Panc1 (cell line): ENCODE measurements at regions not wholly inside any gene's neighbourhood (a gene's known extent, or its start where the extent isn't known, plus 50 kb on each side); places are given as distances from the start of the nearest gene placed in this dataset.

Source experiments
- ATAC-seq: fragments of 200-7000 bp; cut with Tn5 transposase; 2 replicates; pipeline ENCODE4 v1.9.1; 2020; ENCODE audit warnings: mild to moderate bottlenecking, moderate library complexity
- BruUV-seq: library from RNA; stranded (reverse); fragments of 400-500 nt; replicated peaks from 2 replicates; lab custom pipeline; 2021; lab: Mats Ljungman, UMichigan
- CTCF ChIA-PET: fragments of 300-600 bp; sonication (Branson Sonifier 250); formaldehyde crosslinking; loops from one replicate; lab custom pipeline; 2022; ENCODE audit warnings: antibody characterized with exemption; lab: Charles Lee
- POLR2A ChIA-PET: fragments of 300-600 bp; sonication (Branson Sonifier 250); formaldehyde crosslinking; loops from one replicate; lab custom pipeline; 2022; ENCODE audit warnings: antibody characterized with exemption; lab: Charles Lee
- DNase-seq: peaks from one replicate; pipeline ENCODE4 v3.0.0-alpha.2; 2010; ENCODE audit warnings: low read depth, low spot score
- H3K27ac ChIP-seq: 2 replicates; pipeline ENCODE4 v1.5.1; 2011; ENCODE audit warnings: mild to moderate bottlenecking, low read length, inconsistent platforms
- H3K27me3 ChIP-seq: fragments of 200-500 bp; sonication (Bioruptor generic); 2 replicates; pipeline ENCODE4 v1.6.0; 2014; ENCODE audit warnings: low read length, inconsistent platforms; ENCODE audit not compliant: control insufficient read depth, insufficient read depth
- H3K36me3 ChIP-seq: fragments of 200-500 bp; sonication (Bioruptor generic); 2 replicates; pipeline ENCODE4 v1.5.1; 2014; ENCODE audit warnings: inconsistent platforms, mild to moderate bottlenecking, low read length, moderate library complexity; ENCODE audit not compliant: control insufficient read depth, insufficient read depth
- H3K4me1 ChIP-seq: 2 replicates; pipeline ENCODE4 v1.5.1; 2011; ENCODE audit warnings: inconsistent platforms, mild to moderate bottlenecking, low read length, moderate library complexity; ENCODE audit not compliant: control insufficient read depth, insufficient read depth
- H3K4me3 ChIP-seq, 2 experiments: 2 replicates each; pipeline ENCODE4 v1.5.1; 2011 to 2012; ENCODE audit warnings: low read depth in 2 of 2, low read length in 2 of 2, mild to moderate bottlenecking in 2 of 2, inconsistent platforms in 1 of 2, moderate library complexity in 1 of 2
- H3K9me3 ChIP-seq: fragments of 200-500 bp; sonication (Bioruptor generic); 2 replicates; pipeline ENCODE4 v1.5.1; 2014; ENCODE audit warnings: low read depth, mild to moderate bottlenecking, inconsistent platforms, low read length, moderate library complexity; ENCODE audit not compliant: control insufficient read depth, insufficient read depth
- CTCF ChIP-seq: fragments of 450-650 bp; IDR thresholded peaks from 2 replicates; pipeline ENCODE4 v1.5.1; 2017; ENCODE audit warnings: mild to moderate bottlenecking
- POLR2AphosphoS5 ChIP-seq: IDR thresholded peaks from 2 replicates; pipeline ENCODE4 v1.6.1; 2012; ENCODE audit warnings: mild to moderate bottlenecking, low read depth, low read length, moderate library complexity
- SIN3A ChIP-seq: IDR thresholded peaks from 2 replicates; pipeline ENCODE4 v1.6.1; 2012; ENCODE audit warnings: low read depth, mild to moderate bottlenecking, low read length, moderate library complexity, borderline replicate concordance; ENCODE audit not compliant: insufficient read depth
- TCF7L2 ChIP-seq: IDR thresholded peaks from 2 replicates; pipeline ENCODE4 v1.6.1; 2011; ENCODE audit warnings: mild to moderate bottlenecking, low read depth, low read length, inconsistent platforms
- in situ Hi-C: cut with HindIII; loops from 2 replicates; pipeline ENCODE4 v1.10.0; 2016; ENCODE audit warnings: low sequenced_read_pairs, low pct_unique_long_range_greater_than_20kb
- intact Hi-C: fragments of 100-400 bp; cut with micrococcal nuclease; formaldehyde crosslinking; loops from one replicate; pipeline ENCODE4 v1.10.0; 2022; ENCODE audit not compliant: unreplicated experiment
- TF ChIP-seq, protein P1 (sequence below), 2 experiments: IDR thresholded peaks; 2 replicates each; pipeline ENCODE4 v1.6.1; 2011 to 2012; ENCODE audit warnings: low read depth in 2 of 2, control low read depth in 1 of 2, low read length in 1 of 2, mild to moderate bottlenecking in 1 of 2, moderate library complexity in 1 of 2; ENCODE audit not compliant: insufficient read depth in 1 of 2

DNA sequence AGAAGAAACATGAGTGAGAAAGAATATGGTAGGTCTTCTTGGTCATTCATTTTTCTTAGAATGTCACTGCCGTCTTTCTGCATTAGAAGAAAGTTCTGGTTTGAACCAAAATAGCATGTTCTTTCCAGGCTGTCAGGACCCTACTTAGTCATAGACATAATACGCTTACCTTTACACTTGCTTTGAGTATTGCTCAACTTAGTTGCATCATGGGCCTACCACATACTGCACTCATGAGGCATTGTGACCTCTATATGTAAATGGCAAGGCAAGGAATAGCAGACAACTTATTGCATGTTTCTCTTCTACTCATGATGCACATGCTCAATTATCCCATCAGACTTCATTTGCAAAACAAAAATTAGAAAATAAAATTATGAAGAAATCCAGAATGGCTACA lies 415.0 kb downstream of the HLX start:
- ATAC-seq (no peak), DNase-seq (no peak)
- Histone ChIP-seq H3K4me1 (no peaks in the 10 kb centered on the region), H3K27me3 (no peaks in the 10 kb centered on the region), H3K27ac (no peak overlapping the region), H3K36me3 (no peaks in the 10 kb centered on the region; the same call in 1 of the 2 replicates), H3K4me3 (no peak overlapping the region), H3K9me3 (no peaks in the 10 kb centered on the region)
- CTCF ChIA-PET = no interaction called here
- TF ChIP-seq, protein P1, sequence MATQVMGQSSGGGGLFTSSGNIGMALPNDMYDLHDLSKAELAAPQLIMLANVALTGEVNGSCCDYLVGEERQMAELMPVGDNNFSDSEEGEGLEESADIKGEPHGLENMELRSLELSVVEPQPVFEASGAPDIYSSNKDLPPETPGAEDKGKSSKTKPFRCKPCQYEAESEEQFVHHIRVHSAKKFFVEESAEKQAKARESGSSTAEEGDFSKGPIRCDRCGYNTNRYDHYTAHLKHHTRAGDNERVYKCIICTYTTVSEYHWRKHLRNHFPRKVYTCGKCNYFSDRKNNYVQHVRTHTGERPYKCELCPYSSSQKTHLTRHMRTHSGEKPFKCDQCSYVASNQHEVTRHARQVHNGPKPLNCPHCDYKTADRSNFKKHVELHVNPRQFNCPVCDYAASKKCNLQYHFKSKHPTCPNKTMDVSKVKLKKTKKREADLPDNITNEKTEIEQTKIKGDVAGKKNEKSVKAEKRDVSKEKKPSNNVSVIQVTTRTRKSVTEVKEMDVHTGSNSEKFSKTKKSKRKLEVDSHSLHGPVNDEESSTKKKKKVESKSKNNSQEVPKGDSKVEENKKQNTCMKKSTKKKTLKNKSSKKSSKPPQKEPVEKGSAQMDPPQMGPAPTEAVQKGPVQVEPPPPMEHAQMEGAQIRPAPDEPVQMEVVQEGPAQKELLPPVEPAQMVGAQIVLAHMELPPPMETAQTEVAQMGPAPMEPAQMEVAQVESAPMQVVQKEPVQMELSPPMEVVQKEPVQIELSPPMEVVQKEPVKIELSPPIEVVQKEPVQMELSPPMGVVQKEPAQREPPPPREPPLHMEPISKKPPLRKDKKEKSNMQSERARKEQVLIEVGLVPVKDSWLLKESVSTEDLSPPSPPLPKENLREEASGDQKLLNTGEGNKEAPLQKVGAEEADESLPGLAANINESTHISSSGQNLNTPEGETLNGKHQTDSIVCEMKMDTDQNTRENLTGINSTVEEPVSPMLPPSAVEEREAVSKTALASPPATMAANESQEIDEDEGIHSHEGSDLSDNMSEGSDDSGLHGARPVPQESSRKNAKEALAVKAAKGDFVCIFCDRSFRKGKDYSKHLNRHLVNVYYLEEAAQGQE (IDR thresholded peaks at IDR 0.05; ENCODE audit: insufficient read depth in 1 of 2, low read depth in 2 of 2, low read length in 1 of 2) = no peak
- TF ChIP-seq POLR2AphosphoS5 = no peak
- TF ChIP-seq SIN3A = no peak
- TF ChIP-seq TCF7L2 = no peak
- no peak for TF ChIP-seq CTCF
- in situ Hi-C loops (no loop called here), intact Hi-C loops (no loop called here)
- no TSS peak for BruUV-seq
- POLR2A ChIA-PET = no interaction called here

DNA sequence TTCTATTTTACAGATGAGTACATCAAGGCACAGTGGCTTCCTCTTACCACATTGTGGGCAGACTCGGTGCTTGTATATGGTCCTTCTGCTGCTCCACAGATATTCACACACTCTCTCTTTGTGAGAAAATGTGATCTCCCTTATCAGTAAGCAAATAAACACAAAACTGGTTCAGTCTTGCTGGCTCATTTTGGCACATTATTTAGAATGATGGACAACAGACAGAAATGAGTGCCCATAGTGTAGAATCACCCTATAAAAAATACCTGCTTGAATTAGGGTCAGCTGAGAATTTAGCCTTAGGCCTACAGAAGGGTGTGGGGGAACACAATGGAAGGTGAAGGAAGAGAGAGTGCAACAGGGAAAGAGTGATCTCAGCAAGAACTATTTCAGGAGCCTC lies 423.1 kb downstream of the HLX start:
- Histone ChIP-seq H3K4me3 (no peak overlapping the region), H3K27ac (no peak overlapping the region), H3K4me1 (no peaks in the 10 kb centered on the region), H3K9me3 (no peaks in the 10 kb centered on the region), H3K27me3 (no peaks in the 10 kb centered on the region), H3K36me3 (no peaks in the 10 kb centered on the region)
- DNase-seq (no peak), ATAC-seq (no peak)
- POLR2A ChIA-PET = no interaction called here
- CTCF ChIA-PET = no interaction called here
- intact Hi-C loops = no loop called here
- TF ChIP-seq TCF7L2 = no peak
- TF ChIP-seq CTCF = no peak
- TF ChIP-seq, protein P1 (IDR thresholded peaks at IDR 0.05; ENCODE audit: insufficient read depth in 1 of 2, low read depth in 2 of 2, low read length in 1 of 2) = no peak
- TF ChIP-seq SIN3A = no peak
- TF ChIP-seq POLR2AphosphoS5 = no peak
- no TSS peak for BruUV-seq
- in situ Hi-C loops = no loop called here
